Activated CD4-positive, alpha-beta T cell treated with anti-CD3 and anti-CD28 coated beads, Interleukin-2, Interleukin-4, amounts not matched to agents 100 ng/mL and 50 ng/mL, durations not matched to agents 16 hours and 8 hours (primary cell): ENCODE measurements at regions not wholly inside any gene's neighbourhood (a gene's known extent, or its start where the extent isn't known, plus 50 kb on each side); places are given as distances from the start of the nearest gene placed in this dataset.
"Not testable (repeated sequence)": the region's sequence is repeated elsewhere in the genome, so short reads cannot be mapped to it uniquely, and the experiment has no call there.

ENCODE experiments used
- DNase-seq: peaks from one replicate; pipeline ENCODE4 v3.0.0-alpha.2; 2020; ENCODE audit warnings: low spot score

GRCh38 chr1:177723533-177723932 is 246.3 kb downstream of the SEC16B start:
- no peak for DNase-seq

- DNase-seq, result no peak
Measured at GRCh38 chr1:177710696-177711620, 258.9 kb downstream of the SEC16B start.

- DNase-seq, result no peak
Measured at GRCh38 chr1:177708406-177708805, 261.5 kb downstream of the SEC16B start.

DNA sequence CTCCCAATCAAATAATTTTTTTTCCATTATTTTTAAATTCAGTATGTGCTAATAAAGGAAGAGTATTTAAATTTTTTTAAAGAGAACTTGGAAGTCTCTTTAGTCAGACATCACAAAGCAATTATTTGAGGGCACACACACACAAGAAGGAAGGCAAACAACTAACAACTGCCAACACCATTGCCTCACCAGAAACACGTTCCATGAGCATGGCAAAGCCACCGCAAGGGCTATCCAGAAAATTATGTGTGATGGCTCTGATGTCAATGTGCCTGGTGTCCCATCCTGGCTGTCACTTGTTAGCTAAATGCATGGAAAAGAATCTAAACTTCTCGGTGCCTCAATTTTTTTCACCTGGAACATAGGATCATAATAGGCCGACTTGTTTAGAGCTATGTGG is 262.9 kb downstream of the SEC16B start:
- DNase-seq, result no peak

DNA sequence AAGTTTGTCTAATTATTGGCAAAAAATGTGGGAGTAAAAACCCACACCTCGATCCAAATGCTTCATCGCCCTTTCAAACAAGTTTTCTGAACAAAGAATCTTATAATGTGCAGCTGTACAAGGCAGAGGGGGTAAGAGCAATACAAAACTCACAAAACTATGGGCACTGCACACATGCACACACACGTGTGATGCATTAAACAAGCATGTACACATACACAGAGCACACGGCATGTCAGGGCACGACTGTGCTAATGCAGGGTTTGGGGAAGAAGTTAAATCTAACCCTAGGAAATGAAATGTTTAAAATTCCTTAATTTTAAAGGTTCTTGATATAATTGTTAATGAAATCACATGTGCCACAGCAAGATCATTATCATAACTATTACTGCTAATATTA is 264.0 kb downstream of the SEC16B start:
- no peak for DNase-seq

GRCh38 chr1:177703888-177704446 is 265.9 kb downstream of the SEC16B start:
- no peak for DNase-seq

GRCh38 chr1:177701654-177702353 is 268.1 kb downstream of the SEC16B start:
- DNase-seq, result no peak

DNA sequence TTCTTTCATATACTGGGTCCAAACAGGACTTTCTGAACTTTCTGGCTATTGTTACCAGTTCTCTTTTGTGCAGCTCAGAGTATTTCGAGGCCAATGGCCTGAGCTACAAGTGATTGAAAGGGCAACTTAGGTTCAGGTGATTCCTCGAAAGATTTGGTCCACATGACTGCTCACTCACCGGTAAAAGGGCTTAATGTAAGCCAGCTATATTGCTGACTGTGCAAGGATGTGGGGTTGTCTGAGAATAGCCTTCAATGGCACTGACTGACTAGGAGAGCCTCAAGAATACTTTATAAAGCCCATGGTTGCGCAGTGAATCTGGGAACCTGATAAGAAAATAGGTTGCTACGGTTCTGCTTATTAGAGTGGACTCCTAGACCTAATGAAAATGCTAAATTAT is 269.0 kb downstream of the SEC16B start:
- no peak for DNase-seq

DNA sequence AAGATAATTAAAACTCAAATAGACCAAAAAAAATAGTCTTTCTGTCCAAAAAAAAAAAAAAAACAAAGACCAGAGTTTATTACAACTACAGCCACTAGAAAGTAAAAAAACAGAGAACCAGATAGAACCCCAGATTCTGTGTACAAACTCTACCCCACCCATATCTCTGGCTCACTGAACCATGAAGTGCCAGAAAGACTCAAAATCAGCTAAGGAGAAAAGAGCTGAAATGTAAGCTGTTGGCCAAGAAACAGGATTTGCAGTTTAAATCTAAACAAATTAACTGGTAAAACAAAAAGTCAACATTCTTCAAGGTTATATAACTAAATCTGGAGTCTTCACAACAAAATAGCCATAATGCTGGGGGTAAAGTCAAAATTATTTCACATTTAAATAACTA is 278.9 kb downstream of the SEC16B start:
- DNase-seq, result no peak

DNA sequence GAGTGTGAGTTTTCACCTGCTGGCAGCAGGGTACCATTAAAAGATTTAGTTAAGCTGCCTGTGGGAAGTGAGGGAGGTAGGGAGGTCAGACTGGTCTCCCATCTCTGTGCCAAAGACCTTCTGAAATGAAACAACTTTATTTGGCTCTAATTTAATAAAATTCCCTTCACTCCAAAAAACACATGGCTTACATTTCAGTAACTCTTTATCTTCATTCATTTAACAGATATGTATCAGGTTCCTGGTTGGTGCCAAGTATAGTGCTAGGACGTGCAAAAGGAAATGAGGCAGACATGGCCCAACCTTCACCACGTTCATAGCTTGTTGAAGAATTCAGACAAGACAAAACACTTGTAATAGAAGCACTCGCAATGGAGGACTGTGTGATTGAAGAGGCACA is 282.3 kb downstream of the SEC16B start:
- DNase-seq, result no peak

GRCh38 chr1:177686933-177687332 is 282.9 kb downstream of the SEC16B start:
- DNase-seq, result no peak

- DNase-seq, result no peak
Measured at GRCh38 chr1:177669161-177669560, 300.7 kb downstream of the SEC16B start.

DNA sequence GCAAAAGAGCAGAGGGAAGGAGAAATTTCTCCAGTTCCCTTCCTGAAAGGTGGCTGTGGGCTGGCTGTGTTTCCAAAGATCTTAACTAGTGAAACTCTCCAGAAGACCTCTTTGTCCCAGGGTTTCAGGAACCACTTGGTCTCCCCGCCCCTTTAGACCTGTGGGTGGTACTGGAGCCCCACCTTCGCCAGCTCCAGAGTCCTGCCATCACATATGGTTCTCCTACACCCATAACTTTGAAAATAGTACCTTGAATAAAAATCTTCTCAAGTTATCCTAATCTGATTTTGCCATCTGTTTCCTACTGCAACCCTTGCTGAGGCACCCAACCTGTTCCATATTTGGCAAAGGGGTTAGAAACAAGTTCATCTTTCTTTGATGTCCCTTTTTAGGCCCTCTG is 303.9 kb downstream of the SEC16B start:
- DNase-seq, result no peak

- DNase-seq, result not testable (repeated sequence)
Measured at GRCh38 chr1:177664742-177665141, 305.1 kb downstream of the SEC16B start.

DNA sequence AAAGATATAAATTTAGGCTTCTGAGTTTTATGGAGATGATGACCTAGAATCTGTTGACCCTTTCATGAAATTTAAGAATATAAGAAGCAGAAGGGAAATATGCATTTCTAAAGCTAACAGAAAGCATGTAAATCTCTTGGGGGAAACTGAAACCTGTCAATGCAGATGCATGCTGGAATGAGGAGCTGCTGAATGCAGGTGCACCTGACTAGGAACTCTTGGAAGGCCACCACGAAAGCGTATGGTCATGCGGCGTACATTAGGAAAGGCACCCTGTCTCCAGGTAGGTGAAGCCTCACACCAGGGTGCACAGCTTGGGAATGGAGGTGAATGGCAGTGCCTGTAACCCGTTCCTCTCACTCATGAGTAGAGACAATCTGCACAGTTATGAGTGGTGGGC is 309.7 kb downstream of the SEC16B start:
- no peak for DNase-seq

DNA sequence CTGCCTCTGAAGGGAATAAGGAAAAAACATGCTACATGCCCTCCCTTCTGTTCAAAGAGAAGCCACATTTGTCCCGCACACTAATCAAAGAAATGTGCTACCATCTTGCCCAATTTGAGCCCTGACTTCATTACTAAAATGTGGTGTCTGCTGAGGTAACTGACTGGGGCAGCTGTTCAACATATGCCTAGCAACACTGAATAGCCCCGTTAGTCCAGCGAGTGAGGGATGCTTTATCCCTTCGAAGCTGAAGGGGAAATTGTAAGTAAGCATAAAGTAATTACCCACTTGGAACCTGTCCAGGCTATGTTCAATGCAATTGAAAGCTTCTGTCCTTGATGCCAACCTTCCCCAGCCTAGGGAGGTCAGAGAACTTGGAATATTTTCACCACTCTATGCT is 310.6 kb downstream of the SEC16B start:
- no peak for DNase-seq

GRCh38 chr1:177656598-177656997 is 313.3 kb downstream of the SEC16B start:
- no peak for DNase-seq

DNA sequence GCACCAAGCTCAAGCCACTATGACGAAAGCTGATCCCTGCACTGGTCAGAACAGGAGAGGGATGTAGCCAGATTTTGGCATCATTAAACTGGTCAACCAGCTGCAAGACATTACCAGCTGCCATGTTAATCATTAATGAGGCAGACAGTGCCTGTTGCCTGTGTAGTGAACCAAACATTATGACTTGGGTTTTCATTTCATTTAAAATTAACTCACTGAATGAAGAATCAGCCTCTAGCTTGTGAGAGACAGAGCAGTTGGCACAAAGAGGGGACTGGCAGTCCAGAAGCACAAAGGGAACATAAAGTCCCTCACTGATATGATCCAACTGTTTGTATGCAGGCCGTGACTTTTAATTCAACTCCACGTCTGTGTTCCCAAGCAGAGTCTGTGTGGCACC is 318.9 kb downstream of the SEC16B start:
- DNase-seq, result no peak

GRCh38 chr1:177648731-177649265 is 321.1 kb downstream of the SEC16B start:
- no peak for DNase-seq

DNA sequence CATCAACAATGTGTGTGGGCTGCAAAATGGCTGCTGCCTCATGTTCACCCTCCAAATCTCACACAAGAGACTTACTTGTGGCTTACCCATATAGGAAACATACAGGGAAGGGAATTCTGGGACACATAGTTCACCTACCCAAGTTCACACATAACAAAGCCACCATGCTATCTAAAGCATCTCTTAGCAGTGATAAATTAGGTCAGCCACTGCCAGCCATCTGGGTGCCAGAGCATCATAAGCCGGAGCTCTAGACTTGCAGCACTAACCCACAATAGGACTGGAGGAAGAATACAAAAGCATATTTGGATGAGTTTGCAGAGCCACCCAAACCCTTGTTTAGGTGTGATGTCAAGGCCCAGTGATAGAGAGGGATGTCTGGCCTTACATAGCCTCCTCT is 321.7 kb downstream of the SEC16B start:
- DNase-seq, result no peak

DNA sequence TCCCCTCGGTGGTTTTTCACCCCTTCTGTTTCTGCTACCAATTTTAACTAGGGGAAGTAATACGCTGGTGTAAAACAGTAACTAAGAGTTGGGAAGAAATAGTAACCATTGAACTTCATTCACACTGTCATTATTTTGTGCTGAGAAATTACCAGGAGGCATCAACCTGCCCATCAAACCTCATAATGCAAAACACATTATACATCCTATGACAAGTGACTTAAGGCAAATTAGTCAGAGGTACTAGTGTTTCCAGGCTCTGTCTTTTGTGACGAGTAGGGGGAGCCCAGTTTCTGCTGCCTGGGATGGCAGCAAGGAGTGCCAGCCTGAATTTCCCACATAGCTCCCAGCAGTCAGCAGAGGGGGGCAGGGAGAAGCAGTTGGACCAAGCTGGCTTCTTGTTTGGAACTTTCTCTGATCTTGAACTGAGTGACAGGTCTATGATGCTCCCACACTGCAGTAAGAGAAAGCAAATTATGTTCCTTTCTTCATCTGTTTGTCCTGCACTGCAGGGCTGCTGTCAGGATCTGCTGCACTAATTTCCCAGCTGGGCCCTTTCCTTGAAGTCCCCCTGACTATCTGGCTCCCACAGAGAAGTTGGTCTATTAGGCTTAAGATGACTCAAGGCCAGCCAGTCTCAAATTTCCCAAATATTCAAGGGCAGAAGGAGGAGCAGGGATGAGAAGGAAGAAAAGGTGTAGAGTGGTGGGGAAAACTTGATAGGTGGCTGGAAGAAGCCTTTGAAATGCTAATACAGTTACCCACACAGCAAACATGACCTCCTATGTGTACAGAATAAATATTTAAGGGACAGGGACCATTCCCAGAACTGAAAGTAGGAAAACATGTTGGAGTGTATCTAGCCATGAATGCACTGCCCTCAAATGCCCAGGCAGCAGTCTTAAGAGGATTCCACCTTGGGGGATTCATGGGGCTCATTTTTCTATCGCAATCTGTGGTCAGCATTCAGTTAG is 322.8 kb downstream of the SEC16B start:
- no peak for DNase-seq
